Ovary (tissue), 3 donors: ENCODE measurements at regions not wholly inside any gene's neighbourhood (a gene's known extent, or its start where the extent isn't known, plus 50 kb on each side); places are given as distances from the start of the nearest gene placed in this dataset.

Experiments
- POLR2A ChIP-seq: fragments of 450-650 bp; IDR thresholded peaks from one replicate; pipeline ENCODE4 v1.6.1; 2017; ENCODE audit warnings: antibody characterized with exemption, mild to moderate bottlenecking, moderate library complexity
- TF ChIP-seq, protein P1 (sequence below), 3 donors: fragments of 450-650 bp in 2 of 3; fragments of 200-600 bp in 1 of 3; IDR thresholded peaks; one replicate each; pipeline versions ENCODE4 v1.5.1 to v1.8.0; 2016 to 2022; ENCODE audit warnings: antibody characterized with exemption in 3 of 3, mild to moderate bottlenecking in 1 of 3
- donor health status: DM: no; HTN: no; CAD: no.

DNA sequence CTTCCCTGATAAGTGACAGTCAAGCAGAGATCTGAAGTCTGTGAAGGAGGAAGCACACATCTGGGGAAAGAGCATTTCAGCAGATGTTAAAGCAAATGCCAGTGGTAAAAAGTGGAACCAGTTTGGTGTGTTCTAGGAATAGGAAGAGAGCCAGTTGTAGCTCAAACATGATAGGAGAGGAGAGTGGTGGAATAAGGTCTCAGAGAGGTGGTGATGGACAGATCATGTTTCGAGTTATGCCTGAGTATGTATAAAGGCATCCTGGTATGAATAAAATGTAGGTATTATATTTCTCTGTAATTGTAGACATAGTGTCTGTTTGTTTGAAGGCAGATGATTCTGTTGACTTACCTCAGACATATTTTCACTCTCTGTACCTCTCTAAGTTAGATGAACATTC, 89.1 kb downstream of the LARP7 start:
- TF ChIP-seq, protein P1, sequence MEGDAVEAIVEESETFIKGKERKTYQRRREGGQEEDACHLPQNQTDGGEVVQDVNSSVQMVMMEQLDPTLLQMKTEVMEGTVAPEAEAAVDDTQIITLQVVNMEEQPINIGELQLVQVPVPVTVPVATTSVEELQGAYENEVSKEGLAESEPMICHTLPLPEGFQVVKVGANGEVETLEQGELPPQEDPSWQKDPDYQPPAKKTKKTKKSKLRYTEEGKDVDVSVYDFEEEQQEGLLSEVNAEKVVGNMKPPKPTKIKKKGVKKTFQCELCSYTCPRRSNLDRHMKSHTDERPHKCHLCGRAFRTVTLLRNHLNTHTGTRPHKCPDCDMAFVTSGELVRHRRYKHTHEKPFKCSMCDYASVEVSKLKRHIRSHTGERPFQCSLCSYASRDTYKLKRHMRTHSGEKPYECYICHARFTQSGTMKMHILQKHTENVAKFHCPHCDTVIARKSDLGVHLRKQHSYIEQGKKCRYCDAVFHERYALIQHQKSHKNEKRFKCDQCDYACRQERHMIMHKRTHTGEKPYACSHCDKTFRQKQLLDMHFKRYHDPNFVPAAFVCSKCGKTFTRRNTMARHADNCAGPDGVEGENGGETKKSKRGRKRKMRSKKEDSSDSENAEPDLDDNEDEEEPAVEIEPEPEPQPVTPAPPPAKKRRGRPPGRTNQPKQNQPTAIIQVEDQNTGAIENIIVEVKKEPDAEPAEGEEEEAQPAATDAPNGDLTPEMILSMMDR (IDR thresholded peaks at IDR 0.05), result no peak
- no peak for TF ChIP-seq POLR2A
